B cell (primary cell): ENCODE measurements at regions not wholly inside any gene's neighbourhood (a gene's known extent, or its start where the extent isn't known, plus 50 kb on each side); places are given as distances from the start of the nearest gene placed in this dataset.

ENCODE experiments used
- ATAC-seq: fragments of 200-7000 bp; cut with Tn5 transposase; one replicate; pipeline ENCODE4 v1.10.0; 2021; ENCODE audit warnings: low read depth, mild to moderate bottlenecking, moderate number of reproducible peaks, moderate library complexity
- CTCF ChIA-PET: fragments of 350-600 bp; sonication (Branson Sonifier 250); formaldehyde crosslinking; loops from one replicate; lab custom pipeline; 2021; ENCODE audit warnings: antibody characterized with exemption, inconsistent platforms; lab: Charles Lee
- POLR2A ChIA-PET: fragments of 350-600 bp; sonication (Branson Sonifier 250); formaldehyde crosslinking; loops from one replicate; lab custom pipeline; 2021; ENCODE audit warnings: antibody characterized with exemption; lab: Charles Lee
- DNase-seq: peaks from one replicate; pipeline ENCODE4 v3.0.0; 2013
- H2AFZ ChIP-seq: 2 replicates; pipeline ENCODE4 v1.6.1; 2012; ENCODE audit warnings: mild to moderate bottlenecking, low read depth, low read length; ENCODE audit not compliant: insufficient read depth, poor library complexity, severe bottlenecking
- H3K27ac ChIP-seq, 2 donors: 1 replicate in 1 of 2; 2 replicates in 1 of 2; pipeline ENCODE4 v1.5.1; 2012 to 2013; ENCODE audit warnings: low read length in 2 of 2, mild to moderate bottlenecking in 2 of 2, moderate library complexity in 1 of 2
- H3K27me3 ChIP-seq, 4 experiments: fragments of 200-600 bp in 1 of 4; sonication (generic) in 1 of 4; replicated peaks in 1 of 4; 1 replicate in 2 of 4; 2 replicates in 2 of 4; pipeline versions ENCODE4 v1.6.1 to v1.7.0; 2013 to 2016; ENCODE audit warnings: low read length in 3 of 4, mild to moderate bottlenecking in 2 of 4, mixed read lengths in 1 of 4, moderate library complexity in 1 of 4; ENCODE audit not compliant: insufficient read depth in 4 of 4, control insufficient read depth in 3 of 4; ENCODE audit errors: control extremely low read depth in 1 of 4
- H3K36me3 ChIP-seq, 2 experiments: replicated peaks in 1 of 2; 1 replicate in 1 of 2; 2 replicates in 1 of 2; pipeline versions ENCODE4 v1.6.1 to v1.7.1; 2013; ENCODE audit warnings: low read length in 1 of 2; ENCODE audit not compliant: insufficient read depth in 2 of 2, control insufficient read depth in 1 of 2; ENCODE audit errors: control extremely low read depth in 1 of 2, extremely low read depth in 1 of 2
- H3K4me1 ChIP-seq, 2 donors: fragments of 200-600 bp in 1 of 2; sonication (generic) in 1 of 2; 1 replicate in 1 of 2; 2 replicates in 1 of 2; pipeline versions ENCODE4 v1.5.1 to v1.6.1; 2013 to 2017; ENCODE audit warnings: low read length in 2 of 2; ENCODE audit not compliant: control insufficient read depth in 2 of 2, insufficient read depth in 2 of 2
- H3K4me2 ChIP-seq: replicated peaks from 2 replicates; pipeline ENCODE3; 2012; ENCODE audit warnings: mild to moderate bottlenecking, low read depth, low read length; ENCODE audit not compliant: poor library complexity, severe bottlenecking
- H3K4me3 ChIP-seq, 5 experiments: fragments of 200-600 bp in 1 of 5; sonication (generic) in 1 of 5; 1 replicate in 3 of 5; 2 replicates in 2 of 5; pipeline versions ENCODE4 v1.5.1 to v1.7.0; 2011 to 2016; ENCODE audit warnings: low read length in 4 of 5, mild to moderate bottlenecking in 4 of 5, low read depth in 2 of 5, control low read depth in 1 of 5, moderate library complexity in 1 of 5; ENCODE audit not compliant: insufficient read depth in 1 of 5; ENCODE audit errors: control extremely low read depth in 1 of 5, extremely low read depth in 1 of 5
- H3K79me2 ChIP-seq: fragments of 200-600 bp; sonication (generic); one replicate; pipeline ENCODE4 v1.6.0; 2016; ENCODE audit warnings: low read length; ENCODE audit not compliant: control insufficient read depth, insufficient read depth
- H3K9ac ChIP-seq: fragments of 200-600 bp; sonication (generic); 2 replicates; pipeline ENCODE4 v1.6.1; 2017; ENCODE audit warnings: mild to moderate bottlenecking, low read length, moderate library complexity
- H3K9me3 ChIP-seq, 3 donors: one replicate each; pipeline versions ENCODE4 v1.6.1 to v1.7.1; 2013; ENCODE audit warnings: low read length in 2 of 3; ENCODE audit not compliant: control insufficient read depth in 2 of 3, insufficient read depth in 1 of 3; ENCODE audit errors: control extremely low read depth in 1 of 3
- H4K20me1 ChIP-seq: 2 replicates; pipeline ENCODE4 v1.6.0; 2012; ENCODE audit warnings: mild to moderate bottlenecking, low read length; ENCODE audit not compliant: insufficient read depth, control insufficient read depth, poor library complexity, severe bottlenecking
- H3K27ac Mint-ChIP-seq: one replicate; pipeline ENCODE4 v1.8.0; 2021; ENCODE audit warnings: mixed read lengths
- H3K27me3 Mint-ChIP-seq: one replicate; pipeline ENCODE4 v1.8.0; 2021; ENCODE audit warnings: mixed read lengths
- H3K4me1 Mint-ChIP-seq: one replicate; pipeline ENCODE4 v1.8.0; 2021; ENCODE audit warnings: mixed read lengths
- H3K4me3 Mint-ChIP-seq: one replicate; pipeline ENCODE4 v1.8.0; 2021; ENCODE audit warnings: mixed read lengths
- H3K9me3 Mint-ChIP-seq: one replicate; pipeline ENCODE4 v1.8.0; 2022; ENCODE audit warnings: mixed read lengths; ENCODE audit not compliant: insufficient read depth
- CTCF ChIP-seq: fragments of 200-600 bp; IDR thresholded peaks from one replicate; pipeline ENCODE4 v1.8.0; 2022; ENCODE audit warnings: antibody characterized with exemption, mild to moderate bottlenecking
- EZH2 ChIP-seq: IDR thresholded peaks from 2 replicates; pipeline ENCODE4 v1.6.1; 2012; ENCODE audit warnings: borderline replicate concordance, low read depth, mild to moderate bottlenecking, moderate library complexity, low read length; ENCODE audit not compliant: insufficient read depth, poor library complexity, severe bottlenecking
- WGBS: methylation state at CpG from one replicate; pipeline ENCODE4 v1.1.5; 2013; ENCODE audit warnings: missing lambda C conversion rate; ENCODE audit not compliant: insufficient coverage; 5-methylcytosine and 5-hydroxymethylcytosine counted together
- intact Hi-C: fragments of 100-400 bp; cut with micrococcal nuclease; formaldehyde crosslinking; loops from one replicate; pipeline ENCODE4 v1.10.0; 2022

- POLR2A ChIA-PET = no interaction called here
- Histone ChIP-seq H3K9ac (no peak overlapping the region), H4K20me1 (no peaks in the 10 kb centered on the region), H3K36me3 (no peaks in the 10 kb centered on the region), H3K27me3 (peaks cover 0 to 7% (median under 1%) of the 10 kb centered on the region in 4 experiments), H3K4me2 (no peak overlapping the region), H3K9me3 (peaks cover 0 to 3% (median 0%) of the 10 kb centered on the region in 3 donors), H3K4me1 (no peaks in the 10 kb centered on the region), H3K4me3 (no peak overlapping the region), H2AFZ (no peak overlapping the region), H3K27ac (no peak overlapping the region), H3K79me2 (no peaks in the 10 kb centered on the region)
- ATAC-seq (peak; percentile 53), DNase-seq (peak; percentile 80)
- intact Hi-C loops = loop anchor here (1.0 kb wide), 5 partner anchors 58 to 207 kb away; partner anchors contain the start of gene SLC6A6
- no peak overlapping the region for H3K27ac Mint-ChIP-seq
- no peak overlapping the region for H3K4me3 Mint-ChIP-seq
- 20% methylated on average over 8 of the region's 8 CpGs for WGBS
- H3K9me3 Mint-ChIP-seq = no peaks in the 10 kb centered on the region
- CTCF ChIA-PET = interaction anchor here (0.6 to 5.5 kb wide), 21 partner anchors 9 to 365 kb away, joined by 3 to 124 read pairs (median 4); no protein-coding TSS in a partner anchor
- H3K4me1 Mint-ChIP-seq = no peaks in the 10 kb centered on the region
- TF ChIP-seq CTCF (peak; percentile 99), EZH2 (no peak)
- H3K27me3 Mint-ChIP-seq = peaks cover 32% of the 10 kb centered on the region
Measured at GRCh38 chr3:14261229-14261628, 82.6 kb downstream of the LSM3 start.

GRCh38 chr3:14262212-14262611, 83.6 kb downstream of the LSM3 start:
- TF ChIP-seq EZH2 (no peak), CTCF (no peak)
- H3K27me3 ChIP-seq = peaks cover 0 to 7% (median under 1%) of the 10 kb centered on the region in 4 experiments
- H3K4me3 ChIP-seq = no peak overlapping the region
- peaks cover 0 to 3% (median 0%) of the 10 kb centered on the region in 3 donors for H3K9me3 ChIP-seq
- no peaks in the 10 kb centered on the region for H3K36me3 ChIP-seq
- intact Hi-C loops = no loop called here
- Mint-ChIP-seq H3K4me1 (no peaks in the 10 kb centered on the region), H3K4me3 (no peak overlapping the region), H3K9me3 (no peaks in the 10 kb centered on the region), H3K27me3 (peaks cover 32% of the 10 kb centered on the region), H3K27ac (no peak overlapping the region)
- DNase-seq = no peak
- ChIA-PET POLR2A (no interaction called here), CTCF (interaction anchor here (1.1 to 5.5 kb wide), 14 partner anchors 8 to 366 kb away, joined by 3 to 124 read pairs (median 4); no protein-coding TSS in a partner anchor)
- H3K9ac ChIP-seq = no peak overlapping the region
- WGBS = no CpG with 5 or more reads among the region's 1 CpG
- H3K4me1 ChIP-seq = no peaks in the 10 kb centered on the region
- no peak overlapping the region for H3K4me2 ChIP-seq
- no peaks in the 10 kb centered on the region for H4K20me1 ChIP-seq
- no peak overlapping the region for H3K27ac ChIP-seq
- no peaks in the 10 kb centered on the region for H3K79me2 ChIP-seq
- H2AFZ ChIP-seq = no peak overlapping the region
- no peak for ATAC-seq
